Colonic mucosa (tissue), 4 donors: ENCODE measurements at regions not wholly inside any gene's neighbourhood (a gene's known extent, or its start where the extent isn't known, plus 50 kb on each side); places are given as distances from the start of the nearest gene placed in this dataset.

Experiments
- DNase-seq: peaks from one replicate; pipeline ENCODE4 v3.0.0-alpha.2; 2020
- H3K27ac ChIP-seq: fragments of 200-600 bp; one replicate; pipeline ENCODE4 v1.8.0; 2021
- H3K27me3 ChIP-seq: fragments of 200-600 bp; one replicate; pipeline ENCODE4 v1.8.0; 2021
- H3K36me3 ChIP-seq: fragments of 200-600 bp; one replicate; pipeline ENCODE4 v1.8.0; 2021
- H3K4me1 ChIP-seq: fragments of 200-600 bp; one replicate; pipeline ENCODE4 v1.8.0; 2021; ENCODE audit warnings: mild to moderate bottlenecking
- H3K4me3 ChIP-seq: fragments of 200-600 bp; one replicate; pipeline ENCODE4 v1.8.0; 2021
- H3K9ac ChIP-seq, 2 donors: one replicate each; pipeline ENCODE4 v1.7.0; 2013; ENCODE audit warnings: control low read depth in 2 of 2, low read depth in 2 of 2, low read length in 2 of 2
- H3K9me3 ChIP-seq: fragments of 200-600 bp; one replicate; pipeline ENCODE4 v1.8.0; 2021
- intact Hi-C: fragments of 100-400 bp; cut with DNase I; formaldehyde crosslinking; loops from one replicate; pipeline ENCODE4 v1.14.1; 2022
- TF ChIP-seq, protein P1 (sequence below): fragments of 200-600 bp; IDR thresholded peaks from one replicate; pipeline ENCODE4 v1.8.0; 2022; ENCODE audit warnings: antibody characterized with exemption, mild to moderate bottlenecking
- donor health status: healthy.
- donor health status: DM: no; HTN: no; CAD: no.
- donor health status: DM: no; HTN: no; CAD: no.

DNA sequence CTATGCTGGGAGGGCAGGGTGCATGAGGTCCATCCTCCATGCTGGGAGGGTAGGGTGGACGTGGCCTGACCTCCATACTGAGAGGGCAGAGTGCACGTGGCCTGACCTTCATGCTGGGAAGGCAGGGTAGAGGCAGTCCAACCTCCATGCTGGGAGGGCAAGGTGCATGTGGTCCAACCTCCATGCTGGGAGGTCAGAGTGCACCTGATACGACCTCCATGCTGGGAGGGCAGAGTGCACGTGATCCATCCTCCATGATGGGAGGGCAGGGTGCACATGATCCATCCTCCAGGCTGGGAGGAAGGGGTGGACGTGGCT is 622.2 kb downstream of the BRD1 start:
- Histone ChIP-seq H3K4me1 (no peaks in the 10 kb centered on the region), H3K27me3 (no peaks in the 10 kb centered on the region), H3K9ac (no peak overlapping the region), H3K9me3 (no peaks in the 10 kb centered on the region), H3K4me3 (no peak overlapping the region), H3K36me3 (no peaks in the 10 kb centered on the region), H3K27ac (no peak overlapping the region)
- no peak for DNase-seq
- TF ChIP-seq, protein P1, sequence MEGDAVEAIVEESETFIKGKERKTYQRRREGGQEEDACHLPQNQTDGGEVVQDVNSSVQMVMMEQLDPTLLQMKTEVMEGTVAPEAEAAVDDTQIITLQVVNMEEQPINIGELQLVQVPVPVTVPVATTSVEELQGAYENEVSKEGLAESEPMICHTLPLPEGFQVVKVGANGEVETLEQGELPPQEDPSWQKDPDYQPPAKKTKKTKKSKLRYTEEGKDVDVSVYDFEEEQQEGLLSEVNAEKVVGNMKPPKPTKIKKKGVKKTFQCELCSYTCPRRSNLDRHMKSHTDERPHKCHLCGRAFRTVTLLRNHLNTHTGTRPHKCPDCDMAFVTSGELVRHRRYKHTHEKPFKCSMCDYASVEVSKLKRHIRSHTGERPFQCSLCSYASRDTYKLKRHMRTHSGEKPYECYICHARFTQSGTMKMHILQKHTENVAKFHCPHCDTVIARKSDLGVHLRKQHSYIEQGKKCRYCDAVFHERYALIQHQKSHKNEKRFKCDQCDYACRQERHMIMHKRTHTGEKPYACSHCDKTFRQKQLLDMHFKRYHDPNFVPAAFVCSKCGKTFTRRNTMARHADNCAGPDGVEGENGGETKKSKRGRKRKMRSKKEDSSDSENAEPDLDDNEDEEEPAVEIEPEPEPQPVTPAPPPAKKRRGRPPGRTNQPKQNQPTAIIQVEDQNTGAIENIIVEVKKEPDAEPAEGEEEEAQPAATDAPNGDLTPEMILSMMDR = no peak
- intact Hi-C loops = no loop called here

DNA sequence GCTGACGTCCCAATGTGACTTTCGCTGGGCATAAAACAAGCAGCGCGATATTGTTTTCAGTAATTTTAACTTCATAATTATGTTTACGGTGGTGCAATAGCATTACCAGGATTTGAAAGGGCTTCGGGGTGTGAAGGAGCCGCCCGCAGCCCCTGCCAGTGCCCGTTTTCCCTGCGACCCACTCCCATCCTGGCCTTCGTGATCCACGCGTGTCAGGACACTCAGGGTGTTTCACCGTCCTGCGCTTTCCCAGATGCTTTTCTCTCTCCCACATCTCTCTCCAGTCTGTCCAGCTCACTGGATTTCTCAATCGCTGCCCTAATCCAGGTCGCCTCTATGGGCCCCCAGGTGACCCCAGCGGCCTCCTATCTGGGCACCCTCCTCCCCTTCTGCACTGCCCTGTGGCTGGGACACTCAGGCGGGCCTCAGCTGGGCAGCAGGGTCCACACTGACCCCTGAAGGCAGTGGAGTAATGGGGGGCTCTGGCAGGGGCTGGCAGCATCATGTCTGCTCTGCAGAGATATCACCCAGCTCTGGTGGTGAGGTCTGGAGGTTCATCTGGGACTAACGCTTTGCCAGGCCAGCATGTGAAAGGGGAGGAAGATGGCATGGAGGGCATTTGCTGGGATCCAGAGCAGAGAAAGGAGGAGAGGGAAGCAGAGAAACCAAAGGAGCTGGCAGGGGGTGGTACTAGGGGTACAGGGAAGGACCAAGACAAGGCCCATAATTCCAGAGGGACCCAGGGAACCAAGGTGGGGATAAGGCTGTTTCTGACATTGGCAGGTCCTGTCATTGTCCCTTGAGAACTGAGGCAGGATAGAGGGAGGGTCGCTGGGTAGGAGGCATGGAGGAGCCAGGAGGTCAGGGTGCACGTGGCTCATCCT is 622.8 kb downstream of the BRD1 start:
- H3K27me3 ChIP-seq = no peaks in the 10 kb centered on the region
- intact Hi-C loops = no loop called here
- DNase-seq = no peak
- H3K4me3 ChIP-seq = no peak overlapping the region
- no peak overlapping the region for H3K27ac ChIP-seq
- H3K4me1 ChIP-seq = no peaks in the 10 kb centered on the region
- TF ChIP-seq, protein P1 = no peak
- H3K36me3 ChIP-seq = no peaks in the 10 kb centered on the region
- no peak overlapping the region for H3K9ac ChIP-seq
- no peaks in the 10 kb centered on the region for H3K9me3 ChIP-seq

DNA sequence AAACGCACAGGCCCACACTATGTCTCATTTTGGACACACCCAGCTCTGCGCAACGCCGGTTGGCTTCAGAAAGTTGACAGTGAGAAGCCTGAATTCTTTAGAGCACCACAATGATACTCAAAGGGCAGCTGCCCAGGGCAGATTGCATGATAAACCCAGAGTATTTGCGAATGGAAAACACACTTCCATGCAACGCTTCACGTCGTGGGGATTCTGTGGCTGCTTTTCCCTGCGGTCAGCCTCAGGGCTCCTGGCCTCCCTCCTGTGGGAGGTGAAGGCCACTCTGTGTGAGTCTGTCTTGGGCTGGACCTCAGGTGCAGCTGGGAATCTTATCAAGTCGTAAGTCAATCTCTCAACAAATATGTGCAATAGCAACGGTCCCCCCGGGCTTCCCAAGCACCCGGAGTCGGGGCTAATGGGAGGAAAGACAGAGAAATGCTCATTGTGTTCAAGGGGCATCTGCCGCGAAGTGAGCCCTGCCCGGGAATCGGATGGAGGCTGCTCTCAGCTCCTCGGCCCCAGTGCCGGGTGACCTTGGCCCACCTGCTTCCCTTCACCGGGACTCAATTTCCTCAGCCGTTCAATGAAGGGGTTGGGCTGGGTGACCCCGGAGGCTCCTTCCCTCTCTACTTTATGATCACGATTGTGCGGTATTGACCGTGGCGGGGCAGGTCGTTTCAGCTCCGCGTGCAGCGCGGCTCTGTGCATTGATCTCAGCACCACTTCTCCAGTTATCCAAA is 623.6 kb downstream of the BRD1 start:
- Histone ChIP-seq H3K27ac (no peak overlapping the region), H3K9me3 (no peaks in the 10 kb centered on the region), H3K9ac (no peak overlapping the region), H3K4me3 (no peak overlapping the region), H3K36me3 (no peaks in the 10 kb centered on the region), H3K27me3 (no peaks in the 10 kb centered on the region), H3K4me1 (no peaks in the 10 kb centered on the region)
- no peak for DNase-seq
- TF ChIP-seq, protein P1 = no peak
- intact Hi-C loops = no loop called here

DNA sequence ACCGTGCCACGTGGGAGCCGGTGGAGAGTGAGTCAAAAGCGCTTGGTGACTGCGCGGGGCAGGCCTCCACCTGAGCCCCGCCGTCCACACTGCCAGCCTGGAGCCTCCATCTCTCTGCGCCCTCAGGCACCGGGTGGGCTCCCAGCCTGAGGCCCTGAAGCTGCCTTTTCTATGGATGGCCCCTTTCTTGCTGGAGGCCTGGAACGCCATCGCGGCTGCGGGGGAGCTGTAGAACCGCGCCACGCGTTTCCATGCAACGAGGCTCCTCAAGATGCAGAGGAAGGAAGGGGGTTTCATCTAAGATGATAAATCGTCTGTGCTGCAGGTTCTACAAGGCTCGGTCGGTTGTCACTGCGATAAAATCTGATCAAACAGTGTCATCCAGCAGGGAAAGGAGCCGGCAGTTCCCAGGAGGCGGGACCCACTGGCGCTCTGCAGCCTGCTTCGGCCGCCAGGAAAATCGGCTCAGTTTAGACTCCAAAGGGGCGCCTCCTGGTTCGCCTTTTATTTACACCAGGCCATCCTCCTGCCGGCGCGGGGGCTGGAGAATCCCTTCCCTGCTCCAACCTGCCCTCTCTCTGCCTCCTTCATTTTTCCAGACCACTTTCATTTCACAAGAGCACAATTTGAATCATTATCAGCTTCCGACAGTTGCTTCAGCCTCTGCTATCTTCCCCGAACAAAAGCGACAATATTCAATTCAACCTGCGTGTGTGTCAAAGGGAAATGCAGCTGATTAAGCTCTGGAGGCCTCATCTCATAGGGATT is 624.4 kb downstream of the BRD1 start:
- Histone ChIP-seq H3K4me3 (no peak overlapping the region), H3K27me3 (no peaks in the 10 kb centered on the region), H3K27ac (no peak overlapping the region), H3K36me3 (no peaks in the 10 kb centered on the region), H3K4me1 (no peaks in the 10 kb centered on the region), H3K9me3 (no peaks in the 10 kb centered on the region), H3K9ac (no peak overlapping the region)
- TF ChIP-seq, protein P1 = no peak
- intact Hi-C loops = no loop called here
- no peak for DNase-seq

DNA sequence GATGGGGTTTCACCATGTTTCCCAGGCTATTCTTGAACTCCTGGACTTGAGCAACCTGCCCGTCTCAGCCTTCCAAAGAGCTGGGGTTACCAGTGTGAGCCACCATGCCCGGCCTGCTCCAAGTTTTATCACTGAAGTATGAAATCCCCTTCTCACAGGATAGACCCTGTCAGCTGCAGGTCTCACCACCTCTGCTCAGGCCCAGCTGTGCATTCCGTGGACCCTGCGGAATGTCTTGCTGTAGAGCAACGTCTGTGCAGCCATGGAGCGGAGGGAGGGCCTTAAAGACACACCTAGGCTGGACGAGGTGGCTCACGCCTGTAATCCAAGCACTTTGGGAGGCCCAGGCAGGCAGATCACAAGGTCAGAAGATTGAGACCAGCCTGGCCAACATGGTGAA is 625.4 kb downstream of the BRD1 start:
- intact Hi-C loops = no loop called here
- no peak for DNase-seq

More for the DNA sequence above, 625.4 kb downstream of the BRD1 start:
- H3K36me3 ChIP-seq = no peaks in the 10 kb centered on the region
- H3K27me3 ChIP-seq = no peaks in the 10 kb centered on the region
- no peak overlapping the region for H3K9ac ChIP-seq
- H3K9me3 ChIP-seq = no peaks in the 10 kb centered on the region
- TF ChIP-seq, protein P1 = no peak
- no peak overlapping the region for H3K27ac ChIP-seq
- no peaks in the 10 kb centered on the region for H3K4me1 ChIP-seq
- H3K4me3 ChIP-seq = no peak overlapping the region
